ENCODE measurements at regions not wholly inside any gene's neighbourhood (a gene's known extent, or its start where the extent isn't known, plus 50 kb on each side); places are given as distances from the start of the nearest gene placed in this dataset.

DNA sequence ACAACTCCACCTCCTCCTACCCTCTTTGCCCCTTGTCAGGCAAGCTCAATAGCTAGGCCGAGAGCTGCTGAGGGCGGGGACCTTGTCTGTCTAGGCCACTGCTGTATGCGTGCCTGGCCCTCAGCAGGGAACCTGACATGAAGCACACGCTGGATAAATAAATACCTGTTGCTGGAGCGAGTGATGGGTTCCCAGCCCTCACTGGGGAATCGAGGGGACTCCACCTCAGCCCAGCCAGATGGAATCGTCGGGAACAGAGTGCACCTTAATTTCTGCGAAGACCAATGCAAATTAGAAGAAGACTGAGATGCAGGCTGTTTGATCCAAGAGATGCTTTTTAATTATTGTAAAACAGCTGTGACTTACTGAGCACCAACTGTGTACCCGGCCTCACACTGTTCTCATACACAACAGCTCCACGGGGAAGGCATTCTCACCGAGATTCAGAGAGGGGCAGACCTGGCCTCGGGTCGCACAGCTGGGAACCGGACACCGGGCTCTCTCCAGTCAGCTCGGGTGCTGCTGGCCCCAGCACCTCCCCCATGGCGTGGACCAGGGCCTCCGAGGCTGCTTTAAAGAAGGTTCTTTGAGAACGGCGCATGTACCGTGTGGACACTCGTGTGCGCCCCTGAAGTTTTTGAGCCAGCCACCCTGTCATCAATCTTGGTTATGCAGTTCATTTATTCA lies 109.7 kb upstream of the IER5L start:
- TF ChIP-seq CTCF (conservative IDR thresholded peaks at IDR 0.05; ENCODE audit: low read depth, low read length) (no peak), MAZ (IDR thresholded peaks at IDR 0.05; ENCODE audit: borderline replicate concordance, low read depth, low read length) (no peak), RAD21 (IDR thresholded peaks at IDR 0.05; ENCODE audit: low read length) (no peak)
